Cerebellar cortex (tissue), 1 donor: ENCODE measurements at regions not wholly inside any gene's neighbourhood (a gene's known extent, or its start where the extent isn't known, plus 50 kb on each side); places are given as distances from the start of the nearest gene placed in this dataset.
A peak's percentile ranks its signal among the peaks of the same experiment; 100 is the strongest.

ENCODE experiments used
- DNase-seq: peaks from one replicate; pipeline ENCODE4 v3.0.0-alpha.2; 2015; ENCODE audit warnings: low spot score

- no peak for DNase-seq
These were observed 325.8 kb downstream of the C11orf87 start for GRCh38 chr11:109747839-109748238.

- no peak for DNase-seq
These were observed 327.5 kb downstream of the C11orf87 start for GRCh38 chr11:109749476-109749875.

- DNase-seq = no peak
These were observed 329.0 kb downstream of the C11orf87 start for GRCh38 chr11:109750964-109751363.

GRCh38 chr11:109752212-109752825, 330.3 kb downstream of the C11orf87 start:
- no peak for DNase-seq

- DNase-seq = no peak
These were observed 334.5 kb downstream of the C11orf87 start for GRCh38 chr11:109756521-109756920.

GRCh38 chr11:109756951-109757350, 335.0 kb downstream of the C11orf87 start:
- no peak for DNase-seq

- DNase-seq = no peak
These were observed 330.6 kb upstream of the ZC3H12C start for GRCh38 chr11:109762546-109762945.

- DNase-seq = no peak
These were observed 327.4 kb upstream of the ZC3H12C start for GRCh38 chr11:109765709-109766311.

GRCh38 chr11:109769858-109770257, 323.3 kb upstream of the ZC3H12C start:
- no peak for DNase-seq

- DNase-seq = no peak
These were observed 322.9 kb upstream of the ZC3H12C start for GRCh38 chr11:109770323-109770722.

GRCh38 chr11:109772892-109773291, 320.3 kb upstream of the ZC3H12C start:
- peak; percentile 98 for DNase-seq

- DNase-seq = no peak
These were observed 317.5 kb upstream of the ZC3H12C start for GRCh38 chr11:109775686-109776085.

GRCh38 chr11:109783014-109783413, 310.2 kb upstream of the ZC3H12C start:
- no peak for DNase-seq

- no peak for DNase-seq
These were observed 309.4 kb upstream of the ZC3H12C start for GRCh38 chr11:109783840-109784239.

- no peak for DNase-seq
These were observed 308.7 kb upstream of the ZC3H12C start for GRCh38 chr11:109784536-109784935.

- DNase-seq = no peak
These were observed 308.0 kb upstream of the ZC3H12C start for GRCh38 chr11:109785198-109785597.

- DNase-seq = no peak
These were observed 307.5 kb upstream of the ZC3H12C start for GRCh38 chr11:109785714-109786113.

- no peak for DNase-seq
These were observed 304.2 kb upstream of the ZC3H12C start for GRCh38 chr11:109788948-109789490.

GRCh38 chr11:109789901-109790300, 303.3 kb upstream of the ZC3H12C start:
- DNase-seq = no peak

GRCh38 chr11:109791337-109791736, 301.9 kb upstream of the ZC3H12C start:
- DNase-seq = no peak

GRCh38 chr11:109794501-109794900, 298.7 kb upstream of the ZC3H12C start:
- DNase-seq = no peak

- DNase-seq = no peak
These were observed 298.0 kb upstream of the ZC3H12C start for GRCh38 chr11:109795234-109795633.

- DNase-seq = no peak
These were observed 296.9 kb upstream of the ZC3H12C start for GRCh38 chr11:109796253-109796652.

- DNase-seq = no peak
These were observed 294.7 kb upstream of the ZC3H12C start for GRCh38 chr11:109798521-109798920.
